Kidney tubule cell (primary cell): ENCODE measurements at regions not wholly inside any gene's neighbourhood (a gene's known extent, or its start where the extent isn't known, plus 50 kb on each side); places are given as distances from the start of the nearest gene placed in this dataset.

Experiments
- DNase-seq: peaks from one replicate; pipeline ENCODE4 v3.0.0-alpha.2; 2018; ENCODE audit warnings: low spot score

- no peak for DNase-seq
These were observed 144.4 kb downstream of the RMI1 start for GRCh38 chr9:84125046-84125445.

- DNase-seq: no peak
These were observed 148.9 kb downstream of the RMI1 start for GRCh38 chr9:84129529-84129928.

GRCh38 chr9:84136119-84136868, 155.7 kb downstream of the RMI1 start:
- DNase-seq: peak; percentile 68

GRCh38 chr9:84137968-84138367, 157.4 kb downstream of the RMI1 start:
- peak; percentile 65 for DNase-seq

- peak; percentile 51 for DNase-seq
These were observed 157.9 kb downstream of the RMI1 start for GRCh38 chr9:84138541-84138940.

GRCh38 chr9:84139296-84140070, 158.9 kb downstream of the RMI1 start:
- peak; percentile 62 for DNase-seq

GRCh38 chr9:84140535-84141101, 160.0 kb downstream of the RMI1 start:
- DNase-seq: no peak

GRCh38 chr9:84141741-84142370, 161.3 kb downstream of the RMI1 start:
- DNase-seq: no peak

- no peak for DNase-seq
These were observed 164.4 kb downstream of the RMI1 start for GRCh38 chr9:84145031-84145430.

- no peak for DNase-seq
These were observed 165.2 kb downstream of the RMI1 start for GRCh38 chr9:84145780-84146179.

- DNase-seq: no peak
These were observed 166.5 kb downstream of the RMI1 start for GRCh38 chr9:84146893-84147710.

- DNase-seq: no peak
These were observed 170.6 kb downstream of the RMI1 start for GRCh38 chr9:84151236-84151635.

- no peak for DNase-seq
These were observed 171.0 kb downstream of the RMI1 start for GRCh38 chr9:84151640-84152039.

- DNase-seq: no peak
These were observed 171.6 kb downstream of the RMI1 start for GRCh38 chr9:84152204-84152603.

- peak; percentile 66 for DNase-seq
These were observed 173.3 kb downstream of the RMI1 start for GRCh38 chr9:84153885-84154284.

- DNase-seq: peak; percentile 63
These were observed 173.7 kb downstream of the RMI1 start for GRCh38 chr9:84154320-84154719.

- DNase-seq: no peak
These were observed 177.4 kb downstream of the SLC28A3 start for GRCh38 chr9:84163052-84163650.

GRCh38 chr9:84166891-84167290, 173.7 kb downstream of the SLC28A3 start:
- DNase-seq: no peak

GRCh38 chr9:84169240-84169639, 171.3 kb downstream of the SLC28A3 start:
- DNase-seq: peak; percentile 70

GRCh38 chr9:84170521-84171141, 169.9 kb downstream of the SLC28A3 start:
- peak; percentile 97 for DNase-seq

GRCh38 chr9:84173961-84174360, 166.6 kb downstream of the SLC28A3 start:
- no peak for DNase-seq
